GM12878 (cell line): ENCODE measurements at regions not wholly inside any gene's neighbourhood (a gene's known extent, or its start where the extent isn't known, plus 50 kb on each side); places are given as distances from the start of the nearest gene placed in this dataset.
"Not testable (repeated sequence)": the region's sequence is repeated elsewhere in the genome, so short reads cannot be mapped to it uniquely, and the experiment has no call there.

Experiments used
- ATAC-seq: fragments of 200-7000 bp; cut with Tn5 transposase; 3 replicates; pipeline ENCODE4 v1.9.1; 2020; ENCODE audit warnings: mild to moderate bottlenecking, moderate library complexity
- BruUV-seq: library from RNA; stranded (reverse); fragments of 400-500 nt; replicated peaks from 2 replicates; lab custom pipeline; 2021; lab: Mats Ljungman, UMichigan
- CTCF ChIA-PET: fragments of 300-600 bp; sonication (Branson Sonifier 250); formaldehyde crosslinking; extraction: SDS; loops from one replicate; lab custom pipeline; 2021; ENCODE audit warnings: inconsistent platforms; lab: Yijun Ruan, JAX
- POLR2A ChIA-PET: fragments of 350-600 bp; formaldehyde crosslinking; extraction: SDS; loops from one replicate; lab custom pipeline; 2021; ENCODE audit warnings: inconsistent platforms; lab: Charles Lee
- RAD21 ChIA-PET: fragments of 300-600 bp; sonication (Branson Sonifier 250); formaldehyde crosslinking; loops from one replicate; lab custom pipeline; 2023; ENCODE audit warnings: antibody characterized with exemption; ENCODE audit not compliant: unreplicated experiment; lab: Charles Lee
- SMC1A ChIA-PET: fragments of 300-600 bp; sonication (Branson Sonifier 250); formaldehyde crosslinking; loops from one replicate; lab custom pipeline; 2023; ENCODE audit not compliant: unreplicated experiment, uncharacterized antibody; lab: Charles Lee
- DNase-seq: peaks from one replicate; pipeline ENCODE4 v3.0.0-alpha.2; 2011; ENCODE audit warnings: low read depth, low spot score
- FAIRE-seq: peaks from 3 replicates; lab custom pipeline; 2011; peaks lifted over from hg19 to GRCh38; lab: Jason Lieb, UNC
- H2AFZ ChIP-seq: 2 replicates; pipeline ENCODE4 v1.6.0; 2011; ENCODE audit warnings: low read depth, low read length, control low read depth; ENCODE audit not compliant: control insufficient read depth
- H3K27ac ChIP-seq: 2 replicates; pipeline ENCODE4 v1.5.1; 2011; ENCODE audit warnings: control low read depth; ENCODE audit not compliant: control insufficient read depth, insufficient read depth
- H3K27me3 ChIP-seq, 2 experiments: replicated peaks in 1 of 2; 2 replicates each; pipeline versions ENCODE4 v1.6.0 to v1.6.1; 2011; ENCODE audit warnings: low read length in 1 of 2; ENCODE audit not compliant: control insufficient read depth in 2 of 2, insufficient read depth in 2 of 2
- H3K36me3 ChIP-seq, 2 experiments: 2 replicates each; pipeline ENCODE4 v1.5.1; 2011; ENCODE audit warnings: low read length in 1 of 2; ENCODE audit not compliant: control insufficient read depth in 2 of 2, insufficient read depth in 2 of 2
- H3K4me1 ChIP-seq: 2 replicates; pipeline ENCODE4 v1.6.1; 2011; ENCODE audit warnings: mild to moderate bottlenecking, low read length, moderate library complexity, mixed read lengths; ENCODE audit not compliant: control insufficient read depth, insufficient read depth
- H3K4me2 ChIP-seq: 2 replicates; pipeline ENCODE4 v1.6.0; 2011; ENCODE audit warnings: control low read depth; ENCODE audit not compliant: control insufficient read depth, insufficient read depth
- H3K4me3 ChIP-seq: fragments of 200-600 bp; sonication (generic); 2 replicates; pipeline ENCODE4 v1.5.1; 2016
- H3K79me2 ChIP-seq: 2 replicates; pipeline ENCODE4 v1.6.0; 2011; ENCODE audit warnings: low read length; ENCODE audit not compliant: control insufficient read depth, insufficient read depth
- H3K9ac ChIP-seq: 2 replicates; pipeline ENCODE4 v1.8.0; 2011; ENCODE audit warnings: low read length, control low read depth, mixed read lengths; ENCODE audit not compliant: control insufficient read depth, insufficient read depth
- H3K9me3 ChIP-seq: replicated peaks from 3 replicates; pipeline ENCODE4 v1.5.1; 2011; ENCODE audit warnings: mild to moderate bottlenecking, low read length; ENCODE audit not compliant: control insufficient read depth, insufficient read depth
- H4K20me1 ChIP-seq: 2 replicates; pipeline ENCODE4 v1.6.0; 2011; ENCODE audit not compliant: control insufficient read depth, insufficient read depth
- CBFB ChIP-seq: IDR thresholded peaks from 2 replicates; pipeline ENCODE4 v1.6.1; 2016; ENCODE audit warnings: antibody characterized with exemption, low read depth
- E2F4 ChIP-seq: IDR thresholded peaks from 2 replicates; pipeline ENCODE4 v1.6.1; 2012; ENCODE audit warnings: low read depth, low read length, improper control_type of control experiment
- IRF4 ChIP-seq: IDR thresholded peaks from 2 replicates; pipeline ENCODE4 v1.6.1; 2011; ENCODE audit warnings: low read depth, low read length
- SIN3A ChIP-seq: IDR thresholded peaks from 2 replicates; pipeline ENCODE4 v1.6.1; 2012; ENCODE audit warnings: low read depth, low read length, improper control_type of control experiment
- WGBS: methylation state at CpG from one replicate; pipeline ENCODE4 v1.1.6; 2016; ENCODE audit warnings: low lambda C conversion rate; ENCODE audit not compliant: insufficient replicate concordance, insufficient coverage; ENCODE audit errors: missing lambda C conversion rate; 5-methylcytosine and 5-hydroxymethylcytosine counted together
- in situ Hi-C: fragments of 300-500 bp; cut with MboI; formaldehyde crosslinking; loops from 9 replicates; pipeline ENCODE4 v1.14.3; 2018; ENCODE audit warnings: mixed read lengths
- intact Hi-C: fragments of 100-400 bp; cut with micrococcal nuclease; formaldehyde crosslinking; loops from one replicate; pipeline ENCODE4 v1.14.2; 2022; ENCODE audit not compliant: unreplicated experiment

DNA sequence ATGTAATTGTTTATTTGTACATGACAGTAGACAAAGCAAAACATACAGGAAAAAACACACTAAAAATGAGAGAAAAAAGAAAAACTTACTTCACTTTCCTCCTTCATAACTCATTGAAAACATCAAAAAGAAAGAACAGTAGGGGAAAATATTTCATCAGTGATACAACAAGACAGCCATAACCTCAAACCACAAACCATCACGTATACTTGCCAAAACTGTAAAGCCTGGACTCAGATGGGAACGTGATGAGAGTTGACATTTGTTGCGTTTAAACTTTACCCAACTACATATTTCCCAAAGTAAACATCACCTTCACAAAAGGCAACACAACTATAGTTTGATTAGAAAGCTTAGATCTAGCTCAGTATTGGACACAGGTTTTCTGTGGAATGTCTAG is 278.2 kb upstream of the COL3A1 start:
- Histone ChIP-seq H3K79me2 (no peaks in the 10 kb centered on the region), H3K4me2 (no peak overlapping the region), H4K20me1 (no peaks in the 10 kb centered on the region), H2AFZ (no peak overlapping the region), H3K9ac (no peak overlapping the region), H3K27me3 (no peaks in the 10 kb centered on the region), H3K9me3 (no peaks in the 10 kb centered on the region), H3K4me1 (no peaks in the 10 kb centered on the region), H3K36me3 (no peaks in the 10 kb centered on the region), H3K4me3 (no peak overlapping the region), H3K27ac (no peak overlapping the region)
- WGBS = 0% methylated on average over 3 of the region's 3 CpGs
- TF ChIP-seq CBFB (no peak), E2F4 (no peak), SIN3A (no peak), IRF4 (no peak)
- CTCF ChIA-PET = no interaction called here
- FAIRE-seq (no peak), DNase-seq (no peak), ATAC-seq (no peak)
- POLR2A ChIA-PET = no interaction called here
- in situ Hi-C loops (no loop called here), intact Hi-C loops (no loop called here)
- RAD21 ChIA-PET = no interaction called here
- SMC1A ChIA-PET = no interaction called here
- no TSS peak for BruUV-seq

- RAD21 ChIA-PET, H4K20me1 ChIP-seq, H3K27ac ChIP-seq, H3K79me2 ChIP-seq, H3K4me3 ChIP-seq, BruUV-seq, H3K9ac ChIP-seq, intact Hi-C loops, H3K4me1 ChIP-seq, CTCF ChIA-PET, H3K27me3 ChIP-seq, FAIRE-seq, ATAC-seq, H3K4me2 ChIP-seq, in situ Hi-C loops, H2AFZ ChIP-seq, H3K9me3 ChIP-seq, H3K36me3 ChIP-seq, DNase-seq, POLR2A ChIA-PET: not testable (repeated sequence)
- SMC1A ChIA-PET = interaction anchor here (0.6 to 1.2 kb wide), 2 partner anchors 20 to 239 kb away, joined by 3 read pairs; no protein-coding TSS in a partner anchor
- 100% methylated on average over 1 of the region's 1 CpG for WGBS
Measured at GRCh38 chr2:188698151-188698550, 276.0 kb upstream of the COL3A1 start.
